ENCODE measurements at regions not wholly inside any gene's neighbourhood (a gene's known extent, or its start where the extent isn't known, plus 50 kb on each side); places are given as distances from the start of the nearest gene placed in this dataset.
A peak's percentile ranks its signal among the peaks of the same experiment; 100 is the strongest.

DNA sequence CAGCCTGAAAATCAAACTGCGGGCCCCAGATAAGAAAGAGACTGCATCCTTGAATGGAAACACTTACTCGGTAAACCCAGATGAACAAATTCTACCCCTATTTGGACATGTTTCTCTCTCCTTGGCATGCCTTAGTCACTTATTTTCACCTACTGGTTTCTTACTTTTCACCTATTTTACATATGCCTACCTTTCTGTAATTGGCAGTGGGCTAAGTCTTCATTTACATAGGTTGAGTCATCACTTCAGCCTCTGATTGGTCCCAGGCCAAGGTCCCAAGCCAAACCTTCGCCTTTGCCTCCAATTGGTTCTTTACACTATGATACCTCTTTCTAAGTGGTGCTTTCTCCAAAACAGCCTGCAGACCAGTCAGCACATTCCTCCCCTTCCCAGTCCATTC is 111.3 kb downstream of the DYRK2 start:
- no peaks in the 10 kb centered on the region for H3K36me3 ChIP-seq (ENCODE audit: control insufficient read depth in 2 of 2, insufficient read depth in 2 of 2, low read length in 2 of 2)
- H3K27me3 ChIP-seq (ENCODE audit: control insufficient read depth in 1 of 2, insufficient read depth in 2 of 2, low read length in 2 of 2), result no peaks in the 10 kb centered on the region
- H3K27ac ChIP-seq (ENCODE audit: low read length), result no peak overlapping the region
- no peak overlapping the region for H3K9ac ChIP-seq (ENCODE audit: low read length in 2 of 2)
- no peak overlapping the region for H3K4me3 ChIP-seq (ENCODE audit: low read length in 2 of 2)
- peaks cover 6% of the 10 kb centered on the region for H3K4me1 ChIP-seq (ENCODE audit: control insufficient read depth, insufficient read depth, low read length)
- no peaks in the 10 kb centered on the region for H3K9me3 ChIP-seq (ENCODE audit: control insufficient read depth in 2 of 2, low read length in 2 of 2)

DNA sequence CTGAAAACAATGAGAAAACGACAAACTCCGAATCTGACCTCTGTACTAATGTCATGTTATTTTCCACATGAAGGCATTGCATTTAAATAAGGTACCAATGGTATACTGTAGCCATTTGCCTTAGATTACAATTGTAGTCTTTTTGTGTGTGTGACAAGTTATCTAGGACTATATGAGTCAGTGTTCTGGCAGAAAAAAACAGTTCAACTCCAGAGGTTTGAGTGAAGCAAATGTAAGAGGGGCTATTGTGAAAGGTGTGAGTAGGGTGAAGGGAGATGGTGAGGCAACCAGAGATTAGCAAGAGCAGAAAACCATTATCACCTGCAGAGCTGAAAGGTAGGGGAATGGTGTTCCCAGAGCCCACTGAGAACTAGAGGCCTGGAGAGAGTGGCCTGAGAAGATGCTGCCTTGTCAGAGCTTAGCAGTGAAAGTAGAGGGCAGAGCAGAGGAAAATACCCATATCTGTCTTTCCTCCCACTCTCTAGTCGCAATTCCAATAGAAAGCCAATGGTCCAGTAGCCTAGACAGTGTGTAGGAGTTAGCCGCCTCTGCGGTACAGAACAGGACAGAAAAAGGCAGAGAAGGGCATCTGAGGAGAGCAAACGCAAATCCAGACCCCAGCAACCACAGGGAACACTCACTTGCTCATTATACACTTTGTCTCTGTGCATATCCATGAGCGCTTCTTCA is 112.2 kb downstream of the DYRK2 start:
- Histone ChIP-seq H3K9me3 (ENCODE audit: control insufficient read depth in 2 of 2, low read length in 2 of 2) (no peaks in the 10 kb centered on the region), H3K4me3 (ENCODE audit: low read length in 2 of 2) (no peak overlapping the region), H3K36me3 (ENCODE audit: control insufficient read depth in 2 of 2, insufficient read depth in 2 of 2, low read length in 2 of 2) (no peaks in the 10 kb centered on the region), H3K4me1 (ENCODE audit: control insufficient read depth, insufficient read depth, low read length) (peaks cover 3% of the 10 kb centered on the region), H3K27ac (ENCODE audit: low read length) (no peak overlapping the region), H3K9ac (ENCODE audit: low read length in 2 of 2) (no peak overlapping the region), H3K27me3 (ENCODE audit: control insufficient read depth in 1 of 2, insufficient read depth in 2 of 2, low read length in 2 of 2) (no peaks in the 10 kb centered on the region)

DNA sequence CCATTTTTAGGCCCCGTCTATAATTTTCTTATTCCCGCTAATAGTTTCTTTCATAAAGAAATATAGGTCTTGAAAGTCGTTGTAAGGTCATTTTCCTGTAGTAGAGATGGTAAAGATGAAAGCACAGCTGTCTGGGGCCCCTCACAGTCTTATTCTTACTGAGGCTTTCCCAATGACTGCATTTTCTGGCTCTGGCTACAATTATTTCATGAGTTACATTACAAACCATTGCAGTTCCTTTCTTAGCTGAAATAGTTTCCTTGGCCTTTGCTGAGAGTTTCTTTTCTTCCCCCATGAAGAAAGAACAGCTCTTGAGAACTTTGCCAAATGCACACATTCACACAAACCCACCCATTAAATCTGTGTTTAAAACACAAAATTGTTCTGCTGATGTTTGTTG is 113.0 kb downstream of the DYRK2 start:
- Histone ChIP-seq H3K27me3 (ENCODE audit: control insufficient read depth in 1 of 2, insufficient read depth in 2 of 2, low read length in 2 of 2) (no peaks in the 10 kb centered on the region), H3K9ac (ENCODE audit: low read length in 2 of 2) (no peak overlapping the region), H3K4me3 (ENCODE audit: low read length in 2 of 2) (no peak overlapping the region), H3K9me3 (ENCODE audit: control insufficient read depth in 2 of 2, low read length in 2 of 2) (no peaks in the 10 kb centered on the region), H3K27ac (ENCODE audit: low read length) (no peak overlapping the region), H3K36me3 (ENCODE audit: control insufficient read depth in 2 of 2, insufficient read depth in 2 of 2, low read length in 2 of 2) (no peaks in the 10 kb centered on the region), H3K4me1 (ENCODE audit: control insufficient read depth, insufficient read depth, low read length) (peaks cover 3% of the 10 kb centered on the region)

DNA sequence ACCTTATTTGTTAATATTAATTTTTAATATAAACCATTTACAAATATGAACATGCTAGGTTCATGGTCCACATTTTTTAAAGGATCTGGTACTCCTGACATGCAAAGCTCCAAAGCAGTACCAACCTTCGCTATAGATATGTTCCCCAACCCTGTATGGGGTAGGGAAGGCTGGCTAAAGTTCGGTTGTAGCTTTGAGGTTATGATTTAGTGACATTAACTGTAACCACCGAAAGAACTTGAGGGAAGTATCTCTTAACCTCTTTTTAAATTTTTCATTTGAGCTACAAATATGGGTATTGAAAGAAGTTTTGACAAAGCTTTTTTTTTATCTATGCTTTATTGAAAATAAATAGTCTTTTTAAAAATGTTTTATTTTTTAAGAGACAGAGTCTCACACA is 115.5 kb downstream of the DYRK2 start:
- Histone ChIP-seq H3K27me3 (ENCODE audit: control insufficient read depth in 1 of 2, insufficient read depth in 2 of 2, low read length in 2 of 2) (no peaks in the 10 kb centered on the region), H3K9me3 (ENCODE audit: control insufficient read depth in 2 of 2, low read length in 2 of 2) (no peaks in the 10 kb centered on the region), H3K9ac (ENCODE audit: low read length in 2 of 2) (no peak overlapping the region), H3K4me3 (ENCODE audit: low read length in 2 of 2) (no peak overlapping the region), H3K4me1 (ENCODE audit: control insufficient read depth, insufficient read depth, low read length) (no peaks in the 10 kb centered on the region), H3K27ac (ENCODE audit: low read length) (no peak overlapping the region), H3K36me3 (ENCODE audit: control insufficient read depth in 2 of 2, insufficient read depth in 2 of 2, low read length in 2 of 2) (no peaks in the 10 kb centered on the region)

DNA sequence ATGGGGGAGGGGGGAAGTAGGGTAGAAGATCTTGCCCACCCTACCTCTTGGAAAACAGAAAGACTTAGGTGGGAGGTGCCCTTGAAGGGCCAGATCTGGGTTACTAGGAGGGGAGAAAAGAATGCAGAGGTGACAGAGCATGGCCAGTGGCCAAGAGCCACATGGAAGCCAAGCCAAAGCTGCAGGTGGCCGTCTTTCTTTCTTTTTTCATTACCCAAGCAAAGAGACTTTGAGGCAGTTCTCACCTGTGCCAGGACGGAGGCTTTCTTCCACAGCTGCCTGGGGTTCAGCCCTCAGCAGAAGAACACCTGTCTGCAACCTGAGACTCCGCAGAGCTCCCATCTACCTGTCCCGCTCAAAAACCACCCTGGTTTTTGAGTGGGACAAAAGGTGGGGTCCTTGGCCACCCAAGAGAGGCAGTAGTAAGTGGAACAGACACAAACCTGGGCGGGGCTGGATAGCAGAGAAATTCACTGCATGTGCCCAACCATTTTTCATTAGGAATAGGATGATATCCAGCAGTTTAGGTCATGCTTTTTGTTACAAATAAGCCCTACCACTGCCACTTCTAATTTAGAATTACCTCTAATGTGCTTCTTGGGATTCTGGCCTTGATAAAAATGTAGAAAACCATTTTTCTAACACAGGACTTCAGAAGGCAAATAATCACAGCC is 116.5 kb downstream of the DYRK2 start:
- Histone ChIP-seq H3K9me3 (ENCODE audit: control insufficient read depth in 2 of 2, low read length in 2 of 2) (no peaks in the 10 kb centered on the region), H3K9ac (ENCODE audit: low read length in 2 of 2) (no peak overlapping the region), H3K4me1 (ENCODE audit: control insufficient read depth, insufficient read depth, low read length) (no peaks in the 10 kb centered on the region), H3K36me3 (ENCODE audit: control insufficient read depth in 2 of 2, insufficient read depth in 2 of 2, low read length in 2 of 2) (no peaks in the 10 kb centered on the region), H3K27me3 (ENCODE audit: control insufficient read depth in 1 of 2, insufficient read depth in 2 of 2, low read length in 2 of 2) (no peaks in the 10 kb centered on the region), H3K27ac (ENCODE audit: low read length) (no peak overlapping the region), H3K4me3 (ENCODE audit: low read length in 2 of 2) (no peak overlapping the region)

DNA sequence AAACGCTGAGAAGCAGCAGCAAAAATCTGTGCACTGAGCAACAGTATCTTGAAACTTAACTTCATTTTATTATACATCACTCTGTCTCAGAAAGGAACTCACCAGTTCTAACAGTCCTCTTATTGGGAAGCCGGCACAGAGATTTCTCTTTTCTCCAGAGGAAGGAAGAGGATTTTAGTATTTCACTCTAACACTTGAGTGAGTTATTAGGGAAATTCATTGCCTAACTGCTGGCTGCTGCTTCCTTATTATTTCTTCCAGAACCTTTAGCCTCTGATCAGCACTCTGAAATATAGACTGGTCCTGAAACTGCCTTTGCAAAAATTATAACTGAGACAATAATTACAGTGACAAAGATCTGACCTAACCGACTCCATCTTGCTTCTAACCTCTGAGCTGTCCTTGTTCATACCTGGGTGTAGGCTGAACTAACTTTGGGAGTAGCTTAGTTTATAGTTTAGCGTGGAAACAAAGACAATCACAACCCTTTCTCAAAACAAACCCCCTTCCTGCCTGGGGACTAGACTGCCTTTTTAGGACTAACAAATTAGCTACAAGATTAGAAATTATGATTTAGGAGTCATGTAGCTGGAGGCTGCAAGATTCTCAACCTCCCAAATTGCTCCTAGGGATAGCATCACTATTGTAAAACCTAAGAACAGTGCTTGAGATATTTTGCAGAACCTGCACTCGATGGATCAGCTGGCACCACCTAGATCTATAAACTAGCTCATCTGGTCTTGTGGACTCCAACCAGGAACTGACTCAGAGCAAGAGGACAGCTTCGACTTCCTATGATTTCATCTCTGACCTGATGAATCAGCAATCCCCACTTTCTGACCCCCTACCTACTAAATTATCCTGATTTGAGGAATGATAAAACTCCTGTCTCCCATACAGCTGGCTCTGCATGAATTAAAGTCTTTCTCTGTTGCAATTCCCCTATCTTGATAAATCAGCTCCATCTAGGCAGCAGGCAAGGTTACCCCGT is 117.5 kb downstream of the DYRK2 start:
- Histone ChIP-seq H3K27ac (ENCODE audit: low read length) (no peak overlapping the region), H3K27me3 (ENCODE audit: control insufficient read depth in 1 of 2, insufficient read depth in 2 of 2, low read length in 2 of 2) (no peaks in the 10 kb centered on the region), H3K4me1 (ENCODE audit: control insufficient read depth, insufficient read depth, low read length) (no peaks in the 10 kb centered on the region), H3K9me3 (ENCODE audit: control insufficient read depth in 2 of 2, low read length in 2 of 2) (no peaks in the 10 kb centered on the region), H3K36me3 (ENCODE audit: control insufficient read depth in 2 of 2, insufficient read depth in 2 of 2, low read length in 2 of 2) (no peaks in the 10 kb centered on the region), H3K9ac (ENCODE audit: low read length in 2 of 2) (no peak overlapping the region), H3K4me3 (ENCODE audit: low read length in 2 of 2) (no peak overlapping the region)

DNA sequence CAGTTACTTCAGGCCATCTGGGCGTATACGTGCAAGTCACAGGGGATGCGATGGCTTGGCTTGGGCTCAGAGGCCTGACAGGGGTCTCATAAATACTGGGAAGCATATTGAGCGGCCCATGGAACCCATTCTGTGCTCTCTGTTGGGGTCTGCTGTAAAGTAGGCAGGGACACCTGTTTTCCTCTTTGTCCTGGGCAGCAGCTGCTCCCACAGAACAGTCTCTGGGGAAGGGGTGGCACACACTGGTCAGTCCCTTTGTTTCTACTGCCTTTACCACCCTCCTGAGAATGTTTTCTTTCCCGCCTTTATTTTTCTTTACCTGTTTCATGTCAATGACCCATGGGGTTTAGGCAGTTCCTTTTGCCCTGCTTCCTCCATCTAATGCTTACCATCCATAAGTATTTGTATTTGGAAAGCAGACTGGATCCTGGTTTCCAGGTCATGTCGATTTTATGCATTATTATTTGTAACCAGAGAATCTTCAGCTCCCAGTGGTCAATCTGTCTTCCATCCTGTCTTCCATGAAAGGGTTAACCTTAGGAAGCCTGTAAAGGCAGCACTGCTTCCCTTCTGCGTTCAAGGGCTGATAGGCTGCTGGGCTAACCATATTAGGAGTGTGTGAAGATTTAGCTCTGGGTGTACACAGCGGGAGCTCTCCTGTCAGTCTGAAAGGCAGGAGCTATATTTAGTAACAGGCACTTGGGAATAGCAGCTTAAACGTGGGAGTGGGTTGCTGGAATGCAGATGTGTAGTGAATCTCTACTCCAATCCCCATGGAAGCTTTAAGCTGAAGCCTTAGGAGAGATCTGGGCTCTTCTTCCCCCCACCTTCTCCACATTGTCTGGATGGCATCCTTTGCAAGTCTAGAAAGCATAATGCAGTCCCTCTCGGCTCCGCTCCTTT is 124.0 kb downstream of the DYRK2 start:
- H3K27me3 ChIP-seq (ENCODE audit: control insufficient read depth in 1 of 2, insufficient read depth in 2 of 2, low read length in 2 of 2), result no peaks in the 10 kb centered on the region
- H3K36me3 ChIP-seq (ENCODE audit: control insufficient read depth in 2 of 2, insufficient read depth in 2 of 2, low read length in 2 of 2), result no peaks in the 10 kb centered on the region
- H3K9ac ChIP-seq (ENCODE audit: low read length in 2 of 2), result peak overlapping the region in 1 of 2 donors; percentile 52
- no peaks in the 10 kb centered on the region for H3K9me3 ChIP-seq (ENCODE audit: control insufficient read depth in 2 of 2, low read length in 2 of 2)
- peak overlapping the region in 1 of 2 donors; percentile 64 for H3K4me3 ChIP-seq (ENCODE audit: low read length in 2 of 2)
- peak overlapping the region; percentile 58 for H3K27ac ChIP-seq (ENCODE audit: low read length)
- H3K4me1 ChIP-seq (ENCODE audit: control insufficient read depth, insufficient read depth, low read length), result peaks cover 14% of the 10 kb centered on the region

DNA sequence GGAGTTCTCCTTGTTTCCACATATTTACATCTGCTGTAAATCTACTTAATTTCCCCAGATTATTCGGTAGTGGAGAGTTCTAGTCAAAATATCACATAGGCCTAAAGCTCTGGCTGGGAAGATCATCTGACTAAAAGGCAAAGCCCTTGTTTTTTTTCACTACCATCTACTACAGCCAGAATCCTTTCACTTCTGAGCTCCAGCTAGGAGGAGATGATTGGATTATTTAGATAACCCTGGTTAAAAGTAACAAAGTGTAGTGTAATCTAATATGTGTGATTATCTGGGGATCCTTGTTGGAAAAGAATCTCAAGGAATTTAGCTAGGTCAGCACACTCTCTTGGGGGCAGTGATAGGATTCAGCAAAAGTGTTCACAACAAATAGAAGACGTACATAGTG is 125.4 kb downstream of the DYRK2 start:
- Histone ChIP-seq H3K9me3 (ENCODE audit: control insufficient read depth in 2 of 2, low read length in 2 of 2) (no peaks in the 10 kb centered on the region), H3K9ac (ENCODE audit: low read length in 2 of 2) (no peak overlapping the region), H3K4me3 (ENCODE audit: low read length in 2 of 2) (no peak overlapping the region), H3K4me1 (ENCODE audit: control insufficient read depth, insufficient read depth, low read length) (peaks cover 14% of the 10 kb centered on the region), H3K27ac (ENCODE audit: low read length) (peak overlapping the region; percentile 1), H3K27me3 (ENCODE audit: control insufficient read depth in 1 of 2, insufficient read depth in 2 of 2, low read length in 2 of 2) (no peaks in the 10 kb centered on the region), H3K36me3 (ENCODE audit: control insufficient read depth in 2 of 2, insufficient read depth in 2 of 2, low read length in 2 of 2) (no peaks in the 10 kb centered on the region)

DNA sequence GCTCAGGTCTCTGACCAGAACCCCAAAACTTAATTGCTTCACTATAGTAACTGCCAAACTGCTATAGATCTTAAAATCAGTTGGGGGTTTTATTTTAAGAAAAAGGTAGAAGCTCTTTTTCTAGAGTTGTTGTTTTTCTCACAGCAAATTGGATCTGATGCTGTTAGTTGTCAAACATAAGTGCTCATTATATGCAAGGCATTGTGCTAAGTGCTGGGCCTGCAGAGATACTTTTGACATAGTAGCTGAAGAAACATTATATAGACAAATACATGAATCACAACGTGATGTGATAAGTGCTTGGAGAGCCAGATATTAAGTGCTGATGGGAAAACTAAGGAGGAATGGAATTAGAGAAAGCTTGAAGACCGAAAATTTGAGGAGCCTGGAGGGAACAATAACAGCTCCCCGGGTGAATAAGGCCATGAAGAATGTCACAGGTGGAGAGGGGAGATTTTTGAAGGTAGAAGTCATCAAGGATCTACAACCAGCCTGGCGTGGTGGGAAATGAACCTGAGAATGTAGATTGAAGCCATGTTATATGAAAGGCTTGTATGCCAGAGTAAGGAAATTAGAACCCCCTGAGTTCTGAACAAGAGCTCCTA is 126.5 kb downstream of the DYRK2 start:
- Histone ChIP-seq H3K27me3 (ENCODE audit: control insufficient read depth in 1 of 2, insufficient read depth in 2 of 2, low read length in 2 of 2) (no peaks in the 10 kb centered on the region), H3K36me3 (ENCODE audit: control insufficient read depth in 2 of 2, insufficient read depth in 2 of 2, low read length in 2 of 2) (no peaks in the 10 kb centered on the region), H3K9ac (ENCODE audit: low read length in 2 of 2) (no peak overlapping the region), H3K27ac (ENCODE audit: low read length) (no peak overlapping the region), H3K4me3 (ENCODE audit: low read length in 2 of 2) (no peak overlapping the region), H3K9me3 (ENCODE audit: control insufficient read depth in 2 of 2, low read length in 2 of 2) (no peaks in the 10 kb centered on the region), H3K4me1 (ENCODE audit: control insufficient read depth, insufficient read depth, low read length) (peaks cover 14% of the 10 kb centered on the region)

Measured in stomach smooth muscle (tissue), 2 donors.